GM23338 (cell line): ENCODE measurements at regions not wholly inside any gene's neighbourhood (a gene's known extent, or its start where the extent isn't known, plus 50 kb on each side); places are given as distances from the start of the nearest gene placed in this dataset.
A peak's percentile ranks its signal among the peaks of the same experiment; 100 is the strongest.

Experiments
- ATAC-seq: fragments of 200-7000 bp; cut with Tn5 transposase; 3 replicates; pipeline ENCODE4 v1.9.1; 2020
- DNase-seq: peaks from one replicate; pipeline ENCODE4 v3.0.0-alpha.2; 2015; ENCODE audit warnings: low spot score
- H2AFZ ChIP-seq: fragments of 200-600 bp; sonication (generic); 2 replicates; pipeline ENCODE4 v1.8.0; 2016; ENCODE audit warnings: antibody characterized with exemption, mild to moderate bottlenecking, moderate library complexity
- H3F3A ChIP-seq: fragments of 200-600 bp; sonication (generic); replicated peaks from 2 replicates; pipeline ENCODE4 v1.8.0; 2017; ENCODE audit warnings: antibody characterized with exemption, mixed run types, low read depth
- H3K27ac ChIP-seq: fragments of 200-600 bp; sonication (generic); 2 replicates; pipeline ENCODE4 v1.6.1; 2016; ENCODE audit warnings: low read depth
- H3K27me3 ChIP-seq: fragments of 200-600 bp; sonication (generic); 2 replicates; pipeline ENCODE4 v1.8.0; 2016; ENCODE audit warnings: mild to moderate bottlenecking, mixed run types, moderate library complexity; ENCODE audit not compliant: insufficient read depth
- H3K36me3 ChIP-seq: fragments of 200-600 bp; sonication (generic); 2 replicates; pipeline ENCODE4 v1.8.0; 2016; ENCODE audit warnings: mild to moderate bottlenecking; ENCODE audit not compliant: insufficient read depth
- H3K4me1 ChIP-seq: fragments of 200-600 bp; sonication (generic); 2 replicates; pipeline ENCODE4 v1.8.0; 2016; ENCODE audit warnings: mild to moderate bottlenecking, moderate library complexity; ENCODE audit not compliant: insufficient read depth
- H3K4me2 ChIP-seq: fragments of 200-600 bp; sonication (generic); 2 replicates; pipeline ENCODE4 v1.7.1; 2017; ENCODE audit warnings: mixed run types
- H3K4me3 ChIP-seq: fragments of 200-600 bp; sonication (generic); 2 replicates; pipeline ENCODE4 v1.6.1; 2016; ENCODE audit warnings: mixed run types
- H3K79me2 ChIP-seq: fragments of 200-600 bp; sonication (generic); replicated peaks from 2 replicates; pipeline ENCODE4 v1.8.0; 2017; ENCODE audit warnings: mild to moderate bottlenecking; ENCODE audit not compliant: insufficient read depth
- H3K9me2 ChIP-seq: fragments of 200-600 bp; sonication (generic); 2 replicates; pipeline ENCODE4 v1.8.0; 2017; ENCODE audit not compliant: insufficient read depth
- H4K20me1 ChIP-seq: fragments of 200-600 bp; sonication (generic); replicated peaks from 2 replicates; pipeline ENCODE4 v1.8.0; 2017; ENCODE audit warnings: mild to moderate bottlenecking; ENCODE audit not compliant: insufficient read depth
- H3K27ac Mint-ChIP-seq: 2 replicates; pipeline ENCODE4 v1.8.0; 2020; ENCODE audit warnings: inconsistent platforms, mild to moderate bottlenecking, moderate library complexity, mixed read lengths
- H3K27me3 Mint-ChIP-seq: 3 replicates; pipeline ENCODE4 v1.8.0; 2022; ENCODE audit warnings: low read depth, mild to moderate bottlenecking, moderate library complexity, mixed read lengths, inconsistent platforms; ENCODE audit not compliant: insufficient read depth, poor library complexity
- H3K36me3 Mint-ChIP-seq: 3 replicates; pipeline ENCODE4 v1.8.0; 2021; ENCODE audit warnings: low read depth, mild to moderate bottlenecking, inconsistent platforms, moderate library complexity, mixed read lengths
- H3K4me1 Mint-ChIP-seq: 3 replicates; pipeline ENCODE4 v1.8.0; 2020; ENCODE audit warnings: mild to moderate bottlenecking, inconsistent platforms, mixed read lengths
- H3K4me3 Mint-ChIP-seq: 3 replicates; pipeline ENCODE4 v1.8.0; 2021; ENCODE audit warnings: moderate library complexity, mild to moderate bottlenecking, inconsistent platforms, mixed read lengths
- H3K9me3 Mint-ChIP-seq: 3 replicates; pipeline ENCODE4 v1.8.0; 2020; ENCODE audit warnings: moderate library complexity, mild to moderate bottlenecking, inconsistent platforms, mixed read lengths
- CREB1 ChIP-seq: fragments of 250-450 bp; sonication (Bioruptor Pico); IDR thresholded peaks from 2 replicates; pipeline ENCODE4 v1.5.0; 2020; ENCODE audit warnings: low read depth, mild to moderate bottlenecking, moderate library complexity
- ETS1 ChIP-seq: IDR thresholded peaks from 2 replicates; pipeline ENCODE4 v1.6.1; 2016; ENCODE audit warnings: antibody characterized with exemption
- EZH2 ChIP-seq: fragments of 200-600 bp; sonication (generic); IDR thresholded peaks from one replicate; pipeline ENCODE4 v1.8.0; 2017; ENCODE audit warnings: antibody characterized with exemption, mild to moderate bottlenecking, low read depth; ENCODE audit not compliant: unreplicated experiment
- EZH2phosphoT487 ChIP-seq: fragments of 200-600 bp; sonication (generic); IDR thresholded peaks from one replicate; pipeline ENCODE4 v1.8.1; 2018; ENCODE audit warnings: antibody characterized with exemption; ENCODE audit not compliant: unreplicated experiment
- POLR2AphosphoS5 ChIP-seq: IDR thresholded peaks from 2 replicates; pipeline ENCODE4 v1.6.1; 2016; ENCODE audit warnings: antibody characterized with exemption, low read depth
- STAT1 ChIP-seq: IDR thresholded peaks from one replicate; pipeline ENCODE4 v1.6.1; 2016; ENCODE audit warnings: antibody characterized with exemption; ENCODE audit not compliant: unreplicated experiment
- TF ChIP-seq, protein P1 (sequence below): IDR thresholded peaks from one replicate; pipeline ENCODE4 v1.6.1; 2018; ENCODE audit warnings: antibody characterized with exemption; ENCODE audit not compliant: unreplicated experiment
- TF ChIP-seq, protein P2 (sequence below): fragments of 250-450 bp; sonication (Bioruptor Pico); IDR thresholded peaks from 2 replicates; pipeline ENCODE4 v1.5.0; 2020; ENCODE audit warnings: mild to moderate bottlenecking, moderate library complexity

DNA sequence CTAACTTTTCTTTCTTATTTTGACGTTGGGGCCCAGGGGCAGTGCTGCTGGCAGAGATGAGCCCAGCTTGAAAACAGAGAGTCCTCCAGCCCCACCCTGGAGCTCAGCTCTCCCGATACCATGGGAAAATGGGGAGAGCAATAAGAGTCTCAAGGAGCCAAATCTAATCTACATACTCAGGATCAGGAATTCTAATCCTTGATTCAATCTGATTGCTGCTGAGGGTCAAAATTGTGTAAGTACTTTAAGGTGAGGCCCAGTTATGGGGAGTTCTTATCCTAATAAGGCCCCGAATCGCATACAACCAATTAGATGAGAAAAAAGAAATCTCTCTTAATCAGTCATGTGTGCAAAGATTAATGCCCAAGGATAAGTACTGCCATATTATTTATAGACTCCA lies 202.9 kb downstream of the FAM76B start:
- DNase-seq, result no peak
- Mint-ChIP-seq H3K27ac (no peak overlapping the region), H3K27me3 (no peaks in the 10 kb centered on the region)

GRCh38 chr11:95586155-95586554 lies 203.4 kb downstream of the FAM76B start:
- Histone ChIP-seq H3K4me2 (no peak overlapping the region), H3K36me3 (no peaks in the 10 kb centered on the region), H4K20me1 (no peaks in the 10 kb centered on the region), H3K27me3 (no peaks in the 10 kb centered on the region), H3K9me2 (no peaks in the 10 kb centered on the region), H3K4me3 (no peak overlapping the region), H3F3A (no peaks in the 10 kb centered on the region), H3K27ac (no peak overlapping the region), H2AFZ (peak overlapping the region; percentile 81), H3K79me2 (no peaks in the 10 kb centered on the region), H3K4me1 (no peaks in the 10 kb centered on the region)
- Mint-ChIP-seq H3K4me1 (no peaks in the 10 kb centered on the region), H3K9me3 (no peaks in the 10 kb centered on the region), H3K27me3 (no peaks in the 10 kb centered on the region), H3K4me3 (no peak overlapping the region), H3K36me3 (no peaks in the 10 kb centered on the region), H3K27ac (no peak overlapping the region)
- DNase-seq, result no peak
- ATAC-seq, result no peak
- TF ChIP-seq STAT1 (no peak), EZH2 (no peak), ETS1 (no peak), EZH2phosphoT487 (no peak), POLR2AphosphoS5 (no peak), CREB1 (no peak)
- TF ChIP-seq, protein P1, sequence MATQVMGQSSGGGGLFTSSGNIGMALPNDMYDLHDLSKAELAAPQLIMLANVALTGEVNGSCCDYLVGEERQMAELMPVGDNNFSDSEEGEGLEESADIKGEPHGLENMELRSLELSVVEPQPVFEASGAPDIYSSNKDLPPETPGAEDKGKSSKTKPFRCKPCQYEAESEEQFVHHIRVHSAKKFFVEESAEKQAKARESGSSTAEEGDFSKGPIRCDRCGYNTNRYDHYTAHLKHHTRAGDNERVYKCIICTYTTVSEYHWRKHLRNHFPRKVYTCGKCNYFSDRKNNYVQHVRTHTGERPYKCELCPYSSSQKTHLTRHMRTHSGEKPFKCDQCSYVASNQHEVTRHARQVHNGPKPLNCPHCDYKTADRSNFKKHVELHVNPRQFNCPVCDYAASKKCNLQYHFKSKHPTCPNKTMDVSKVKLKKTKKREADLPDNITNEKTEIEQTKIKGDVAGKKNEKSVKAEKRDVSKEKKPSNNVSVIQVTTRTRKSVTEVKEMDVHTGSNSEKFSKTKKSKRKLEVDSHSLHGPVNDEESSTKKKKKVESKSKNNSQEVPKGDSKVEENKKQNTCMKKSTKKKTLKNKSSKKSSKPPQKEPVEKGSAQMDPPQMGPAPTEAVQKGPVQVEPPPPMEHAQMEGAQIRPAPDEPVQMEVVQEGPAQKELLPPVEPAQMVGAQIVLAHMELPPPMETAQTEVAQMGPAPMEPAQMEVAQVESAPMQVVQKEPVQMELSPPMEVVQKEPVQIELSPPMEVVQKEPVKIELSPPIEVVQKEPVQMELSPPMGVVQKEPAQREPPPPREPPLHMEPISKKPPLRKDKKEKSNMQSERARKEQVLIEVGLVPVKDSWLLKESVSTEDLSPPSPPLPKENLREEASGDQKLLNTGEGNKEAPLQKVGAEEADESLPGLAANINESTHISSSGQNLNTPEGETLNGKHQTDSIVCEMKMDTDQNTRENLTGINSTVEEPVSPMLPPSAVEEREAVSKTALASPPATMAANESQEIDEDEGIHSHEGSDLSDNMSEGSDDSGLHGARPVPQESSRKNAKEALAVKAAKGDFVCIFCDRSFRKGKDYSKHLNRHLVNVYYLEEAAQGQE, result no peak

More for the DNA sequence above, 202.9 kb downstream of the FAM76B start:
- Histone ChIP-seq H3K27ac (no peak overlapping the region), H3K4me3 (no peak overlapping the region), H3K27me3 (no peaks in the 10 kb centered on the region), H3K79me2 (no peaks in the 10 kb centered on the region), H3F3A (no peaks in the 10 kb centered on the region), H3K4me2 (no peak overlapping the region), H3K9me2 (no peaks in the 10 kb centered on the region), H3K36me3 (no peaks in the 10 kb centered on the region), H4K20me1 (no peaks in the 10 kb centered on the region), H2AFZ (peak overlapping the region; percentile 81), H3K4me1 (no peaks in the 10 kb centered on the region)
- Mint-ChIP-seq H3K4me3 (no peak overlapping the region), H3K36me3 (no peaks in the 10 kb centered on the region), H3K9me3 (no peaks in the 10 kb centered on the region), H3K4me1 (no peaks in the 10 kb centered on the region)
- TF ChIP-seq, protein P2, sequence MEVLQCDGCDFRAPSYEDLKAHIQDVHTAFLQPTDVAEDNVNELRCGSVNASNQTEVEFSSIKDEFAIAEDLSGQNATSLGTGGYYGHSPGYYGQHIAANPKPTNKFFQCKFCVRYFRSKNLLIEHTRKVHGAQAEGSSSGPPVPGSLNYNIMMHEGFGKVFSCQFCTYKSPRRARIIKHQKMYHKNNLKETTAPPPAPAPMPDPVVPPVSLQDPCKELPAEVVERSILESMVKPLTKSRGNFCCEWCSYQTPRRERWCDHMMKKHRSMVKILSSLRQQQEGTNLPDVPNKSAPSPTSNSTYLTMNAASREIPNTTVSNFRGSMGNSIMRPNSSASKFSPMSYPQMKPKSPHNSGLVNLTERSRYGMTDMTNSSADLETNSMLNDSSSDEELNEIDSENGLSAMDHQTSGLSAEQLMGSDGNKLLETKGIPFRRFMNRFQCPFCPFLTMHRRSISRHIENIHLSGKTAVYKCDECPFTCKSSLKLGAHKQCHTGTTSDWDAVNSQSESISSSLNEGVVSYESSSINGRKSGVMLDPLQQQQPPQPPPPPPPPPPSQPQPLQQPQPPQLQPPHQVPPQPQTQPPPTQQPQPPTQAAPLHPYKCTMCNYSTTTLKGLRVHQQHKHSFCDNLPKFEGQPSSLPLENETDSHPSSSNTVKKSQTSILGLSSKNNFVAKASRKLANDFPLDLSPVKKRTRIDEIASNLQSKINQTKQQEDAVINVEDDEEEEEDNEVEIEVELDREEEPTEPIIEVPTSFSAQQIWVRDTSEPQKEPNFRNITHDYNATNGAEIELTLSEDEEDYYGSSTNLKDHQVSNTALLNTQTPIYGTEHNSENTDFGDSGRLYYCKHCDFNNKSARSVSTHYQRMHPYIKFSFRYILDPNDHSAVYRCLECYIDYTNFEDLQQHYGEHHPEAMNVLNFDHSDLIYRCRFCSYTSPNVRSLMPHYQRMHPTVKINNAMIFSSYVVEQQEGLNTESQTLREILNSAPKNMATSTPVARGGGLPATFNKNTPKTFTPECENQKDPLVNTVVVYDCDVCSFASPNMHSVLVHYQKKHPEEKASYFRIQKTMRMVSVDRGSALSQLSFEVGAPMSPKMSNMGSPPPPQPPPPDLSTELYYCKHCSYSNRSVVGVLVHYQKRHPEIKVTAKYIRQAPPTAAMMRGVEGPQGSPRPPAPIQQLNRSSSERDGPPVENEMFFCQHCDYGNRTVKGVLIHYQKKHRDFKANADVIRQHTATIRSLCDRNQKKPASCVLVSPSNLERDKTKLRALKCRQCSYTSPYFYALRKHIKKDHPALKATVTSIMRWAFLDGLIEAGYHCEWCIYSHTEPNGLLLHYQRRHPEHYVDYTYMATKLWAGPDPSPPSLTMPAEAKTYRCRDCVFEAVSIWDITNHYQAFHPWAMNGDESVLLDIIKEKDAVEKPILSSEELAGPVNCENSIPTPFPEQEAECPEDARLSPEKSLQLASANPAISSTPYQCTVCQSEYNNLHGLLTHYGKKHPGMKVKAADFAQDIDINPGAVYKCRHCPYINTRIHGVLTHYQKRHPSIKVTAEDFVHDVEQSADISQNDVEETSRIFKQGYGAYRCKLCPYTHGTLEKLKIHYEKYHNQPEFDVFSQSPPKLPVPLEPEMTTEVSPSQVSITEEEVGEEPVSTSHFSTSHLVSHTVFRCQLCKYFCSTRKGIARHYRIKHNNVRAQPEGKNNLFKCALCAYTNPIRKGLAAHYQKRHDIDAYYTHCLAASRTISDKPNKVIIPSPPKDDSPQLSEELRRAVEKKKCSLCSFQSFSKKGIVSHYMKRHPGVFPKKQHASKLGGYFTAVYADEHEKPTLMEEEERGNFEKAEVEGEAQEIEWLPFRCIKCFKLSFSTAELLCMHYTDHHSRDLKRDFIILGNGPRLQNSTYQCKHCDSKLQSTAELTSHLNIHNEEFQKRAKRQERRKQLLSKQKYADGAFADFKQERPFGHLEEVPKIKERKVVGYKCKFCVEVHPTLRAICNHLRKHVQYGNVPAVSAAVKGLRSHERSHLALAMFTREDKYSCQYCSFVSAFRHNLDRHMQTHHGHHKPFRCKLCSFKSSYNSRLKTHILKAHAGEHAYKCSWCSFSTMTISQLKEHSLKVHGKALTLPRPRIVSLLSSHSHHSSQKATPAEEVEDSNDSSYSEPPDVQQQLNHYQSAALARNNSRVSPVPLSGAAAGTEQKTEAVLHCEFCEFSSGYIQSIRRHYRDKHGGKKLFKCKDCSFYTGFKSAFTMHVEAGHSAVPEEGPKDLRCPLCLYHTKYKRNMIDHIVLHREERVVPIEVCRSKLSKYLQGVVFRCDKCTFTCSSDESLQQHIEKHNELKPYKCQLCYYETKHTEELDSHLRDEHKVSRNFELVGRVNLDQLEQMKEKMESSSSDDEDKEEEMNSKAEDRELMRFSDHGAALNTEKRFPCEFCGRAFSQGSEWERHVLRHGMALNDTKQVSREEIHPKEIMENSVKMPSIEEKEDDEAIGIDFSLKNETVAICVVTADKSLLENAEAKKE, result no peak
- no peak for ATAC-seq
